GM18867 (cell line): ENCODE measurements at regions not wholly inside any gene's neighbourhood (a gene's known extent, or its start where the extent isn't known, plus 50 kb on each side); places are given as distances from the start of the nearest gene placed in this dataset.

ENCODE experiments used
- ATAC-seq: cut with Tn5 transposase; IDR thresholded peaks from one replicate; pipeline ENCODE4 v1.9.1; 2021; ENCODE audit warnings: mild to moderate bottlenecking, moderate library complexity; ENCODE audit not compliant: unreplicated experiment

- no peak for ATAC-seq
Measured at GRCh38 chr5:175201393-175201792, 242.6 kb downstream of the DRD1 start.

- no peak for ATAC-seq
Measured at GRCh38 chr5:175195698-175196656, 248.0 kb downstream of the DRD1 start.

GRCh38 chr5:175181331-175181730, 262.7 kb downstream of the DRD1 start:
- no peak for ATAC-seq

- no peak for ATAC-seq
Measured at GRCh38 chr5:175170899-175171298, 273.1 kb downstream of the DRD1 start.

- ATAC-seq, result no peak
Measured at GRCh38 chr5:175168882-175169507, 275.0 kb downstream of the DRD1 start.

GRCh38 chr5:175166026-175166425, 278.0 kb downstream of the DRD1 start:
- no peak for ATAC-seq

GRCh38 chr5:175163586-175164275, 280.3 kb downstream of the DRD1 start:
- ATAC-seq, result no peak

GRCh38 chr5:175162036-175162435, 281.9 kb downstream of the DRD1 start:
- ATAC-seq, result no peak

- ATAC-seq, result no peak
Measured at GRCh38 chr5:175159956-175160355, 284.0 kb downstream of the DRD1 start.

- no peak for ATAC-seq
Measured at GRCh38 chr5:175148636-175149172, 295.3 kb downstream of the DRD1 start.

GRCh38 chr5:175146733-175147132, 297.2 kb downstream of the DRD1 start:
- ATAC-seq, result no peak

- no peak for ATAC-seq
Measured at GRCh38 chr5:175141421-175141820, 302.6 kb downstream of the DRD1 start.

GRCh38 chr5:175133185-175133584, 310.8 kb downstream of the DRD1 start:
- ATAC-seq, result no peak

GRCh38 chr5:175131432-175131831, 312.6 kb downstream of the DRD1 start:
- no peak for ATAC-seq

GRCh38 chr5:175129619-175130018, 314.4 kb downstream of the DRD1 start:
- no peak for ATAC-seq

- ATAC-seq, result no peak
Measured at GRCh38 chr5:175129121-175129520, 314.9 kb downstream of the DRD1 start.

GRCh38 chr5:175124821-175125220, 319.2 kb downstream of the DRD1 start:
- no peak for ATAC-seq

- no peak for ATAC-seq
Measured at GRCh38 chr5:175124251-175124813, 319.6 kb downstream of the DRD1 start.

- no peak for ATAC-seq
Measured at GRCh38 chr5:175123542-175123941, 320.4 kb downstream of the DRD1 start.

- no peak for ATAC-seq
Measured at GRCh38 chr5:175121457-175121856, 322.5 kb downstream of the DRD1 start.

- no peak for ATAC-seq
Measured at GRCh38 chr5:175120412-175120811, 323.6 kb downstream of the DRD1 start.
